ENCODE measurements at regions not wholly inside any gene's neighbourhood (a gene's known extent, or its start where the extent isn't known, plus 50 kb on each side); places are given as distances from the start of the nearest gene placed in this dataset.

DNA sequence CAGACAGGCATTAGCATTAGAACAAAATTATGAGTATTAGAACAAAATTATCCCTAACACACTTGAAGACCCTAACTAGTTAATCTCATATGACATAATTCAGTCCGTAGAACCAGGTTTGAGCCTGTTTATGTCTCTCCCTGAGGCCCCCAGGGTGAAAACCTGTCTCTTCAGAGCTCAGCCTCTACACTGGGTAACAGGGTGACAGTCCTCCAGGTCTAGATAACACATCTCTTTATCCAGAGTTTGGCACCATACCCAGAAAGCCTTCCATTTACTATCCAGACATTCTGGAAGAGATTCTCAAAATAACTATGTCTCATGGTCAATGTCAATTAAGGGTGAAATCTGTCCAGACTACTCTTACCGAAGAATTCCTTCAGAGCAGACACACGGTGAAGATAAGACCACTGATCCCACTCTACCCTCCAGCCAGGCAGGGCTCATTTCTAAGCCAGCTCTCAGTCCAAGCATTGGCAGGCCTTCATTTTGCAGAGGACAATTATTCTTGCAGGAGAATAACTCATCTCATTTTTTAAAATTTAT lies 1195.3 kb downstream of the EFNB2 start:
- no peak for TF ChIP-seq TAF1 (IDR thresholded peaks at IDR 0.05; ENCODE audit: borderline replicate concordance, low read depth, low read length)
- TF ChIP-seq POLR2AphosphoS5 (IDR thresholded peaks at IDR 0.05; ENCODE audit: low read depth, low read length) = no peak
- no peak for TF ChIP-seq POLR2A (IDR thresholded peaks at IDR 0.05; ENCODE audit: low read depth, low read length)

DNA sequence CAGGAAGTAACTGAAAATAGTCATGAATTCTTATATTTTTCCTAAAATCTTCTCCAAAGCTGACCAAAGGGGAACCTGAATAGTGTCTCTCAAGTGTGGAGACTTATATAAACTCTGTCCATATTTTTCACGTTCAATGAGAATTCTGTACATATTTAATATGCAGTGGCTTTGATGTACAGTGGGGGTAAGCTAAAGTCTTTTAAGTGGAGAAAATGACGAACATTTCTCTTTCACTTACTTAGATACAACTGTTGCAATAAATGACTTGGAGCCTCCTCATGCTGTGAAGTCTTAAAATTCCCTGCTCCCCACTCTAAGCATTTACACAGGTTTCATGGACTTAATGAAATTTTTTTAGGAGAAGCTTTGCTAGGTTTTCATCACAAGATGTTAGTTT lies 1196.7 kb downstream of the EFNB2 start:
- FAIRE-seq (no peak), DNase-seq (ENCODE audit: insufficient read length) (no peak)
- no peak for TF ChIP-seq POLR2AphosphoS5 (IDR thresholded peaks at IDR 0.05; ENCODE audit: low read depth, low read length)
- no peak for TF ChIP-seq POLR2A (IDR thresholded peaks at IDR 0.05; ENCODE audit: low read depth, low read length)

More for the DNA sequence above, 1195.3 kb downstream of the EFNB2 start:
- FAIRE-seq (no peak), DNase-seq (ENCODE audit: insufficient read length) (no peak)

- DNase-seq (ENCODE audit: insufficient read length) = no peak
- TF ChIP-seq POLR2AphosphoS5 (IDR thresholded peaks at IDR 0.05; ENCODE audit: low read depth, low read length) = no peak
- TF ChIP-seq TAF1 (IDR thresholded peaks at IDR 0.05; ENCODE audit: borderline replicate concordance, low read depth, low read length) = no peak
- TF ChIP-seq POLR2A (IDR thresholded peaks at IDR 0.05; ENCODE audit: low read depth, low read length) = no peak
- FAIRE-seq = no peak
Measured at GRCh38 chr13:105338006-105338405, 1197.5 kb downstream of the EFNB2 start.

DNA sequence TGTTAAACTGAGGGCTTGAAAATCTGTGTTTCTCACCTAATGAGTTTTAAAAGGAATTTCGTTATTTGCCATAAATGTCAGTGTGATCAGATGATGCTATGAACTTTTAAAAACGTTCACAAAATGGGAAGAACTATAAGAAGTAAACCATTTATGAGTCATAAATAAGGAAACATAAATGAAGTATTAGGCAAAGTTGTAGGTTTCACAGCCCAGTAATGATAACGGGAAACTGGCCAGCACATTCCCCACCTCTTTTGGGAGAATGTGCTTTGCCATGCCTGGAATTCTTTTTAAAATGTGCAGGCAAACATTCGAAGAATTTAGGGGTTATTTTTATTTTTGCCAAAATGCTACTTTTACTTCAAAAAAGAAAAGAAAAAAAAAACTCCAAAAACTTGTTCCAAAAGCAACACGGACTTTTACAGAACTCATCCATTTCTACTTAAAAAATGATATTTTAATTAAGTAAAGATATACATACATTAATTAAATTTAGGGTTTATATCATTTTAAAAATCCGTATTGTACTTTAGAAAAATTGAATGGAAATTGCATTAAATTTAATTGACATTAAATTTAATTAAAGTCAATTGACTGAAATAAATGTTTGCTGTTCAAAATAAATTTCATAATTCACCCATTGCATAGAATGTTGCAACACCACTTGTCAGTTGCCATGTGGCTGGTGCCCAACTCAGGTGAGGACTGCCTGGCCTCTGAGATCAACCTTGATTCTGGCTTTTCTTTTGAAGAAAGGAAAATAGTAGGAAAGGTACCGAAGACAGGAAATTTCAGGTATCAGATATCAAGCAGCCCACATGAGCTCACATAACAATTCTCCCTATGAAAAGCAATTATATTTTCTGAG lies 1198.5 kb downstream of the EFNB2 start:
- TF ChIP-seq POLR2AphosphoS5 (IDR thresholded peaks at IDR 0.05; ENCODE audit: low read depth, low read length) = no peak
- TF ChIP-seq TAF1 (IDR thresholded peaks at IDR 0.05; ENCODE audit: borderline replicate concordance, low read depth, low read length) = no peak
- TF ChIP-seq POLR2A (IDR thresholded peaks at IDR 0.05; ENCODE audit: low read depth, low read length) = no peak
- DNase-seq (ENCODE audit: insufficient read length) (no peak), FAIRE-seq (no peak)

GRCh38 chr13:105334211-105334610 lies 1201.3 kb downstream of the EFNB2 start:
- FAIRE-seq (no peak), DNase-seq (ENCODE audit: insufficient read length) (no peak)
- TF ChIP-seq POLR2AphosphoS5 (IDR thresholded peaks at IDR 0.05; ENCODE audit: low read depth, low read length) = no peak
- no peak for TF ChIP-seq POLR2A (IDR thresholded peaks at IDR 0.05; ENCODE audit: low read depth, low read length)
- TF ChIP-seq TAF1 (IDR thresholded peaks at IDR 0.05; ENCODE audit: borderline replicate concordance, low read depth, low read length) = no peak

- no peak for FAIRE-seq
- TF ChIP-seq POLR2A (IDR thresholded peaks at IDR 0.05; ENCODE audit: low read depth, low read length) = no peak
- no peak for TF ChIP-seq TAF1 (IDR thresholded peaks at IDR 0.05; ENCODE audit: borderline replicate concordance, low read depth, low read length)
- no peak for TF ChIP-seq POLR2AphosphoS5 (IDR thresholded peaks at IDR 0.05; ENCODE audit: low read depth, low read length)
Measured at GRCh38 chr13:105333416-105333815, 1202.0 kb downstream of the EFNB2 start.

GRCh38 chr13:105329359-105329758 lies 1206.1 kb downstream of the EFNB2 start:
- DNase-seq (ENCODE audit: insufficient read length) = no peak
- no peak for FAIRE-seq
- TF ChIP-seq POLR2AphosphoS5 (IDR thresholded peaks at IDR 0.05; ENCODE audit: low read depth, low read length) (no peak), POLR2A (IDR thresholded peaks at IDR 0.05; ENCODE audit: low read depth, low read length) (no peak), TAF1 (IDR thresholded peaks at IDR 0.05; ENCODE audit: borderline replicate concordance, low read depth, low read length) (no peak)

More at GRCh38 chr13:105333416-105333815, 1202.0 kb downstream of the EFNB2 start:
- no peak for DNase-seq (ENCODE audit: insufficient read length)

DNA sequence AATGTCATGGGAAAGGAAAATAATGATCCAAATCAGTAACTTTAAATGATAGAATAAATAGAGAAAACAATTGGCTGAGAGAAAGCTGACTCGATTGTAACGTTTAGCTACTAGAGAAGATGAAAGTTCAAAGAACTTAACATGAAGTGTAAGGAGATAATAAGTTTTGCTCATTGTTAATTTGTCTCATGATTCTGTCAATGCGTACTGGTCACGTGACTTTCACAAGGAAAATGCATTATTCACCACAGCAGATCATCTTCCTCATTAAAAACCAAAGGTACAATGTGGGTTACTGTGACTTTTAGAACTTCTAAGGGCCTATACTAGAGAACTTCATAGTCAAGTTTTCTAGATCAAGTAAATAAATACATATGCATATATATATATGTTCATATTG lies 1207.2 kb downstream of the EFNB2 start:
- FAIRE-seq (no peak), DNase-seq (ENCODE audit: insufficient read length) (no peak)
- no peak for TF ChIP-seq TAF1 (IDR thresholded peaks at IDR 0.05; ENCODE audit: borderline replicate concordance, low read depth, low read length)
- no peak for TF ChIP-seq POLR2A (IDR thresholded peaks at IDR 0.05; ENCODE audit: low read depth, low read length)
- no peak for TF ChIP-seq POLR2AphosphoS5 (IDR thresholded peaks at IDR 0.05; ENCODE audit: low read depth, low read length)

- DNase-seq (ENCODE audit: insufficient read length) = no peak
- FAIRE-seq = no peak
- no peak for TF ChIP-seq POLR2A (IDR thresholded peaks at IDR 0.05; ENCODE audit: low read depth, low read length)
- TF ChIP-seq POLR2AphosphoS5 (IDR thresholded peaks at IDR 0.05; ENCODE audit: low read depth, low read length) = no peak
- no peak for TF ChIP-seq TAF1 (IDR thresholded peaks at IDR 0.05; ENCODE audit: borderline replicate concordance, low read depth, low read length)
Measured at GRCh38 chr13:105327581-105328126, 1207.8 kb downstream of the EFNB2 start.

DNA sequence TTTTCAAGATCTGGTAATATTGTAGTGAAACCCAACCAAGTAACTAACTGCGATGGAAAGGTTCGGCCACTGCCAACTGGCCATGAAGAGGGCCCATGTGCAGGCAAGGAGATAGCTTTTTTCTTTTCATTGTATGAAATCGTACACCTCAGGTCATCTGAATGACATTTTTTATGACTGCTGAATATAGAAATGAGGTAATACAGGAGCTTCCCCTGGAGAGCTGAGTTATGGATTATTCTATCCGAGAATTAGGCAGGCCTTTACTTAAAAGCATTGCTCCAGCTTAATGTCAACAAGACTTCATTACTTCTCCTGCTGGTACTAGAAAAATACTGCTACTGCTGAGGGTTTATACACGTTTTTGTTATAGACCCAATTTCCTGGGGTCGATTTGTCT lies 1215.6 kb downstream of the EFNB2 start:
- no peak for FAIRE-seq
- no peak for TF ChIP-seq TAF1 (IDR thresholded peaks at IDR 0.05; ENCODE audit: borderline replicate concordance, low read depth, low read length)
- no peak for TF ChIP-seq POLR2AphosphoS5 (IDR thresholded peaks at IDR 0.05; ENCODE audit: low read depth, low read length)
- TF ChIP-seq POLR2A (IDR thresholded peaks at IDR 0.05; ENCODE audit: low read depth, low read length) = no peak
- DNase-seq (ENCODE audit: insufficient read length) = no peak

GRCh38 chr13:105316731-105317130 lies 1218.7 kb downstream of the EFNB2 start:
- no peak for DNase-seq (ENCODE audit: insufficient read length)
- FAIRE-seq = no peak
- TF ChIP-seq TAF1 (IDR thresholded peaks at IDR 0.05; ENCODE audit: borderline replicate concordance, low read depth, low read length) (no peak), POLR2A (IDR thresholded peaks at IDR 0.05; ENCODE audit: low read depth, low read length) (no peak), POLR2AphosphoS5 (IDR thresholded peaks at IDR 0.05; ENCODE audit: low read depth, low read length) (no peak)

DNA sequence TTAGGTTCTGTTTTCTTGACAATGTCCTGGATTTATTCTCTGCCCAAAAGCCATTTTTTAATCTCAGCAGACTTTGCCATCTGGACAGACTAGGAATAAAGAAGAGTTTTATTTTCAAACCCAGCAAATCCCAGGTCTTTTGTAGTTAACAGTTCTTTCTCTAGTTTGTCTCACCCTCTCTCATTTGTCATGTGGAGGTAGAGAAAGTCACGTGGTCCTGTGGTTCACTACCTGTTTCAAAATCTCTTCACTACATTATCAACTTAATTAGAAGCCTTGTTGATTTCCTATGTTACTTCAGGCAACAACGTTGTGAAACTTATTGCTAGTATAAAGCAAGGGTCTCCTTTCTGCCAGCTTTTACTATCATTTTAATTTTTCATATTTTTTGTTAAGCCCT lies 1222.6 kb downstream of the EFNB2 start:
- DNase-seq (ENCODE audit: insufficient read length) (no peak), FAIRE-seq (no peak)
- no peak for TF ChIP-seq TAF1 (IDR thresholded peaks at IDR 0.05; ENCODE audit: borderline replicate concordance, low read depth, low read length)
- no peak for TF ChIP-seq POLR2AphosphoS5 (IDR thresholded peaks at IDR 0.05; ENCODE audit: low read depth, low read length)
- no peak for TF ChIP-seq POLR2A (IDR thresholded peaks at IDR 0.05; ENCODE audit: low read depth, low read length)

Data from GM12892 (cell line).